Heart left ventricle (tissue), 16 donors: ENCODE measurements at regions not wholly inside any gene's neighbourhood (a gene's known extent, or its start where the extent isn't known, plus 50 kb on each side); places are given as distances from the start of the nearest gene placed in this dataset.

ENCODE experiments used
- ATAC-seq, 4 donors: fragments of 200-7000 bp; cut with Tn5 transposase; one replicate each; pipeline ENCODE4 v1.9.1; 2020 to 2022; ENCODE audit warnings: moderate library complexity in 4 of 4, mild to moderate bottlenecking in 3 of 4, moderate number of reproducible peaks in 1 of 4
- DNase-seq, 5 donors: peaks; one replicate each; pipeline ENCODE4 v3.0.0-alpha.2; 2020
- H3K27ac ChIP-seq, 12 donors: fragments of 200-600 bp; sonication (generic) in 4 of 12; one replicate each; pipeline versions ENCODE4 v1.5.0 to v1.8.0; 2016 to 2022; ENCODE audit warnings: mild to moderate bottlenecking in 2 of 12
- H3K27me3 ChIP-seq, 9 donors: fragments of 200-600 bp; sonication (generic) in 2 of 9; one replicate each; pipeline versions ENCODE4 v1.5.1 to v1.8.0; 2016 to 2022; ENCODE audit warnings: mild to moderate bottlenecking in 3 of 9
- H3K36me3 ChIP-seq, 9 donors: fragments of 200-600 bp; sonication (generic) in 2 of 9; one replicate each; pipeline versions ENCODE4 v1.5.0 to v1.8.0; 2018 to 2022; ENCODE audit warnings: mild to moderate bottlenecking in 2 of 9
- H3K4me1 ChIP-seq, 12 donors: fragments of 200-600 bp; sonication (generic) in 4 of 12; one replicate each; pipeline versions ENCODE4 v1.5.0 to v1.8.0; 2016 to 2022; ENCODE audit warnings: mild to moderate bottlenecking in 3 of 12
- H3K4me3 ChIP-seq, 12 donors: fragments of 200-600 bp; sonication (generic) in 4 of 12; one replicate each; pipeline versions ENCODE4 v1.5.0 to v1.8.0; 2017 to 2022; ENCODE audit warnings: mild to moderate bottlenecking in 9 of 12, moderate library complexity in 4 of 12
- H3K9me3 ChIP-seq, 12 donors: fragments of 200-600 bp; sonication (generic) in 4 of 12; one replicate each; pipeline versions ENCODE4 v1.5.0 to v1.8.0; 2016 to 2022; ENCODE audit warnings: mild to moderate bottlenecking in 1 of 12
- POLR2A ChIP-seq, 2 donors: fragments of 450-650 bp; IDR thresholded peaks; one replicate each; pipeline ENCODE4 v1.6.1; 2017; ENCODE audit warnings: antibody characterized with exemption in 2 of 2, mild to moderate bottlenecking in 2 of 2, moderate library complexity in 2 of 2
- WGBS, 4 donors: extraction: QIAGEN DNeasy Blood & Tissue Kit in 2 of 4; methylation state at CpG; one replicate each; pipeline versions ENCODE4 v1.1.5 to v1.1.7; 2013 to 2018; 5-methylcytosine and 5-hydroxymethylcytosine counted together
- intact Hi-C, 10 donors: fragments of 100-400 bp; cut with DNase I; formaldehyde crosslinking; loops; one replicate each; pipeline versions ENCODE4 v1.11.1 to v1.14.2; 2022
- TF ChIP-seq, protein P1 (sequence below), 12 donors: fragments of 200-600 bp; sonication (generic) in 4 of 12; IDR thresholded peaks; one replicate each; pipeline versions ENCODE4 v1.5.0 to v1.8.0; 2018 to 2022; ENCODE audit warnings: antibody characterized with exemption in 12 of 12, mild to moderate bottlenecking in 5 of 12
- donor health status: ischemic (EF 13 %, LVEDD 7.1; RV severe dilation, severe dysfunction).
- donor health status: healthy with polysubstance abuse.
- donor health status: DM: no; HTN: yes; CAD: no.
- donor health status: DM: no; HTN: no; CAD: no.
- donor health status: ischemic (EF 25% LVEDD 6.9; RV normal size, moderate dysfunction).
- donor health status: ischemic (EF 25% LVEDD 5.7; RV mildly dilated, moderate dysfunction).
- donor health status: healthy.
- donor health status: DM: yes; HTN: yes; CAD: no.
- donor health status: ischemic (EF 35%, LVEDD 5.7; RV mildly dilated, moderate dysfunction).
- donor health status: nonischemic (EF 11% LVEDD 7.7; RV severe dilation, severe dysfunction).
- donor health status: DM: yes; HTN: yes; CAD: no.
- donor health status: PGD.
- donor health status: ischemic (EF 29% LVEDD 5.4; RV normal size, mild dysfunction).
- donor health status: nonischemic (EF 23%, LVEDD 6.1; RV moderate dilation, normal function).

GRCh38 chr2:102886216-102886893, 124.5 kb downstream of the TMEM182 start:
- 62 to 74% (median 68%) methylated on average over 3 of the region's 3 CpGs for WGBS, 4 donors
- Histone ChIP-seq H3K4me1 (peaks cover 0 to 6% (median 0%) of the 10 kb centered on the region in 12 donors), H3K27me3 (no peaks in the 10 kb centered on the region), H3K4me3 (no peak overlapping the region), H3K9me3 (no peaks in the 10 kb centered on the region), H3K36me3 (no peaks in the 10 kb centered on the region), H3K27ac (no peak overlapping the region)
- TF ChIP-seq, protein P1, sequence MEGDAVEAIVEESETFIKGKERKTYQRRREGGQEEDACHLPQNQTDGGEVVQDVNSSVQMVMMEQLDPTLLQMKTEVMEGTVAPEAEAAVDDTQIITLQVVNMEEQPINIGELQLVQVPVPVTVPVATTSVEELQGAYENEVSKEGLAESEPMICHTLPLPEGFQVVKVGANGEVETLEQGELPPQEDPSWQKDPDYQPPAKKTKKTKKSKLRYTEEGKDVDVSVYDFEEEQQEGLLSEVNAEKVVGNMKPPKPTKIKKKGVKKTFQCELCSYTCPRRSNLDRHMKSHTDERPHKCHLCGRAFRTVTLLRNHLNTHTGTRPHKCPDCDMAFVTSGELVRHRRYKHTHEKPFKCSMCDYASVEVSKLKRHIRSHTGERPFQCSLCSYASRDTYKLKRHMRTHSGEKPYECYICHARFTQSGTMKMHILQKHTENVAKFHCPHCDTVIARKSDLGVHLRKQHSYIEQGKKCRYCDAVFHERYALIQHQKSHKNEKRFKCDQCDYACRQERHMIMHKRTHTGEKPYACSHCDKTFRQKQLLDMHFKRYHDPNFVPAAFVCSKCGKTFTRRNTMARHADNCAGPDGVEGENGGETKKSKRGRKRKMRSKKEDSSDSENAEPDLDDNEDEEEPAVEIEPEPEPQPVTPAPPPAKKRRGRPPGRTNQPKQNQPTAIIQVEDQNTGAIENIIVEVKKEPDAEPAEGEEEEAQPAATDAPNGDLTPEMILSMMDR (IDR thresholded peaks at IDR 0.05): no peak
- TF ChIP-seq POLR2A (IDR thresholded peaks at IDR 0.05): no peak
- DNase-seq (no peak), ATAC-seq (no peak)
- intact Hi-C loops: no loop called here

GRCh38 chr2:102888514-102888913, 126.7 kb downstream of the TMEM182 start:
- intact Hi-C loops: no loop called here
- no peak overlapping the region for H3K4me3 ChIP-seq
- peaks cover 0 to 4% (median 0%) of the 10 kb centered on the region in 9 donors for H3K27me3 ChIP-seq
- TF ChIP-seq POLR2A (IDR thresholded peaks at IDR 0.05): no peak
- TF ChIP-seq, protein P1 (IDR thresholded peaks at IDR 0.05): no peak
- no peaks in the 10 kb centered on the region for H3K9me3 ChIP-seq
- 75 to 89% (median 87%) methylated on average over 4 of the region's 4 CpGs for WGBS, 4 donors
- no peak overlapping the region for H3K27ac ChIP-seq
- no peak for ATAC-seq
- H3K4me1 ChIP-seq: peaks cover 0 to 4% (median 0%) of the 10 kb centered on the region in 12 donors
- no peak for DNase-seq
- H3K36me3 ChIP-seq: no peaks in the 10 kb centered on the region

GRCh38 chr2:102891296-102891695, 129.5 kb downstream of the TMEM182 start:
- intact Hi-C loops: no loop called here
- DNase-seq (no peak), ATAC-seq (no peak)
- Histone ChIP-seq H3K27me3 (peaks cover 0 to 4% (median 0%) of the 10 kb centered on the region in 9 donors), H3K27ac (no peak overlapping the region), H3K36me3 (no peaks in the 10 kb centered on the region), H3K4me3 (no peak overlapping the region), H3K4me1 (peaks cover 0 to 4% (median 0%) of the 10 kb centered on the region in 12 donors), H3K9me3 (no peaks in the 10 kb centered on the region)
- 59 to 63% (median 61%) methylated on average over 6 of the region's 6 CpGs for WGBS, 4 donors
- TF ChIP-seq, protein P1 (IDR thresholded peaks at IDR 0.05): no peak

- Histone ChIP-seq H3K27ac (no peak overlapping the region), H3K4me1 (peaks cover 0 to 4% (median 0%) of the 10 kb centered on the region in 12 donors), H3K36me3 (no peaks in the 10 kb centered on the region), H3K9me3 (no peaks in the 10 kb centered on the region), H3K4me3 (no peak overlapping the region), H3K27me3 (peaks cover 0 to 4% (median 0%) of the 10 kb centered on the region in 9 donors)
- DNase-seq (no peak), ATAC-seq (no peak)
- WGBS, 4 donors: 71 to 74% (median 72%) methylated on average over 10 of the region's 10 CpGs
- intact Hi-C loops: no loop called here
- TF ChIP-seq POLR2A (IDR thresholded peaks at IDR 0.05): no peak
- TF ChIP-seq, protein P1 (IDR thresholded peaks at IDR 0.05): no peak
Measured at GRCh38 chr2:102892698-102893310, 131.0 kb downstream of the TMEM182 start.
